T-helper 1 cell treated with Interleukin-12 subunit alpha and Interleukin-12 subunit beta and Interleukin-4 antibody, amounts not matched to agents 30 ng/mL and 1 ng/mL, for 36 hours (primary cell): ENCODE measurements at regions not wholly inside any gene's neighbourhood (a gene's known extent, or its start where the extent isn't known, plus 50 kb on each side); places are given as distances from the start of the nearest gene placed in this dataset.

Experiments
- intact Hi-C: fragments of 100-400 bp; cut with micrococcal nuclease; formaldehyde crosslinking; loops from one replicate; pipeline ENCODE4 v1.15.1; 2024

GRCh38 chr1:68332041-68332440 lies 99.7 kb upstream of the WLS start:
- intact Hi-C loops = no loop called here

GRCh38 chr1:68331117-68331865 lies 99.0 kb upstream of the WLS start:
- intact Hi-C loops = no loop called here

GRCh38 chr1:68330391-68330790 lies 98.1 kb upstream of the WLS start:
- intact Hi-C loops = no loop called here

GRCh38 chr1:68329096-68329835 lies 96.9 kb upstream of the WLS start:
- intact Hi-C loops = no loop called here

GRCh38 chr1:68328490-68328889 lies 96.2 kb upstream of the WLS start:
- intact Hi-C loops = no loop called here

- intact Hi-C loops = no loop called here
These were observed 95.1 kb upstream of the WLS start for GRCh38 chr1:68327414-68327813.

- intact Hi-C loops = no loop called here
These were observed 94.2 kb upstream of the WLS start for GRCh38 chr1:68326481-68326880.

- intact Hi-C loops = no loop called here
These were observed 92.0 kb upstream of the WLS start for GRCh38 chr1:68324316-68324715.

GRCh38 chr1:68322837-68323687 lies 90.7 kb upstream of the WLS start:
- intact Hi-C loops = no loop called here

- intact Hi-C loops = no loop called here
These were observed 89.8 kb upstream of the WLS start for GRCh38 chr1:68322096-68322495.

GRCh38 chr1:68321084-68321685 lies 88.9 kb upstream of the WLS start:
- intact Hi-C loops = no loop called here

GRCh38 chr1:68320349-68320748 lies 88.0 kb upstream of the WLS start:
- intact Hi-C loops = no loop called here

GRCh38 chr1:68319907-68320306 lies 87.6 kb upstream of the WLS start:
- intact Hi-C loops = no loop called here

GRCh38 chr1:68317543-68317942 lies 85.2 kb upstream of the WLS start:
- intact Hi-C loops = no loop called here

- intact Hi-C loops = no loop called here
These were observed 81.9 kb upstream of the WLS start for GRCh38 chr1:68314151-68314780.

- intact Hi-C loops = no loop called here
These were observed 81.4 kb upstream of the WLS start for GRCh38 chr1:68313735-68314134.

- intact Hi-C loops = no loop called here
These were observed 75.7 kb upstream of the WLS start for GRCh38 chr1:68308034-68308433.

- intact Hi-C loops = no loop called here
These were observed 75.1 kb upstream of the WLS start for GRCh38 chr1:68307378-68307787.

GRCh38 chr1:68301471-68302001 lies 69.2 kb upstream of the WLS start:
- intact Hi-C loops = no loop called here

- intact Hi-C loops = no loop called here
These were observed 62.2 kb upstream of the WLS start for GRCh38 chr1:68294367-68295066.
